Suprapubic skin (tissue), 4 donors: ENCODE measurements at regions not wholly inside any gene's neighbourhood (a gene's known extent, or its start where the extent isn't known, plus 50 kb on each side); places are given as distances from the start of the nearest gene placed in this dataset.

Source experiments
- DNase-seq, 2 donors: peaks; one replicate each; pipeline ENCODE4 v3.0.0-alpha.2; 2019; ENCODE audit warnings: low spot score in 2 of 2
- H3K27ac ChIP-seq: fragments of 200-600 bp; sonication (generic); one replicate; pipeline ENCODE4 v1.5.1; 2019
- H3K27me3 ChIP-seq: fragments of 200-600 bp; sonication (generic); one replicate; pipeline ENCODE4 v1.5.1; 2019
- H3K36me3 ChIP-seq: fragments of 200-600 bp; sonication (generic); one replicate; pipeline ENCODE4 v1.5.1; 2019
- H3K4me1 ChIP-seq: fragments of 200-600 bp; sonication (generic); one replicate; pipeline ENCODE4 v1.5.1; 2019
- H3K4me3 ChIP-seq: fragments of 200-600 bp; sonication (generic); one replicate; pipeline ENCODE4 v1.5.1; 2019; ENCODE audit warnings: mild to moderate bottlenecking
- H3K9me3 ChIP-seq: fragments of 200-600 bp; sonication (generic); one replicate; pipeline ENCODE4 v1.5.1; 2019
- CTCF ChIP-seq, 2 donors: fragments of 200-600 bp in 1 of 2; fragments of 450-650 bp in 1 of 2; sonication (generic) in 1 of 2; IDR thresholded peaks; one replicate each; pipeline ENCODE4 v1.5.1; 2016 to 2019; ENCODE audit warnings: antibody characterized with exemption in 2 of 2, mild to moderate bottlenecking in 1 of 2, moderate library complexity in 1 of 2
- EP300 ChIP-seq: sonication (generic); formaldehyde crosslinking; IDR thresholded peaks from one replicate; pipeline ENCODE4 v1.6.1; 2017; ENCODE audit warnings: antibody characterized with exemption
- POLR2A ChIP-seq, 2 donors: fragments of 450-650 bp; IDR thresholded peaks; one replicate each; pipeline ENCODE4 v1.6.1; 2017; ENCODE audit warnings: antibody characterized with exemption in 2 of 2, mild to moderate bottlenecking in 2 of 2, moderate library complexity in 2 of 2
- POLR2AphosphoS5 ChIP-seq, 3 donors: sonication (generic); formaldehyde crosslinking; IDR thresholded peaks; one replicate each; pipeline ENCODE4 v1.6.1; 2017; ENCODE audit warnings: antibody characterized with exemption in 3 of 3
- WGBS: methylation state at CpG from one replicate; pipeline ENCODE4 v1.1.5; 2018; 5-methylcytosine and 5-hydroxymethylcytosine counted together

GRCh38 chr2:156810094-156810493, 373.9 kb downstream of the GPD2 start:
- Histone ChIP-seq H3K4me1 (no peaks in the 10 kb centered on the region), H3K36me3 (no peaks in the 10 kb centered on the region), H3K9me3 (no peaks in the 10 kb centered on the region), H3K27me3 (no peaks in the 10 kb centered on the region), H3K27ac (no peak overlapping the region), H3K4me3 (no peak overlapping the region)
- TF ChIP-seq POLR2A (IDR thresholded peaks at IDR 0.05) (no peak), EP300 (no peak), CTCF (IDR thresholded peaks at IDR 0.05) (no peak), POLR2AphosphoS5 (IDR thresholded peaks at IDR 0.05) (no peak)
- no peak for DNase-seq
- 84% methylated on average over 2 of the region's 2 CpGs for WGBS

- no peaks in the 10 kb centered on the region for H3K9me3 ChIP-seq
- TF ChIP-seq POLR2A (IDR thresholded peaks at IDR 0.05) (no peak), CTCF (IDR thresholded peaks at IDR 0.05) (no peak), EP300 (no peak), POLR2AphosphoS5 (IDR thresholded peaks at IDR 0.05) (no peak)
- no peak overlapping the region for H3K4me3 ChIP-seq
- no peaks in the 10 kb centered on the region for H3K36me3 ChIP-seq
- no peaks in the 10 kb centered on the region for H3K4me1 ChIP-seq
- no peaks in the 10 kb centered on the region for H3K27me3 ChIP-seq
- 80% methylated on average over 1 of the region's 1 CpG for WGBS
- no peak overlapping the region for H3K27ac ChIP-seq
- DNase-seq: no peak
Observed at GRCh38 chr2:156812496-156812895, 376.3 kb downstream of the GPD2 start.

GRCh38 chr2:156817430-156817829, 381.3 kb downstream of the GPD2 start:
- Histone ChIP-seq H3K4me3 (no peak overlapping the region), H3K27me3 (no peaks in the 10 kb centered on the region), H3K9me3 (no peaks in the 10 kb centered on the region), H3K36me3 (no peaks in the 10 kb centered on the region), H3K4me1 (peaks cover 3% of the 10 kb centered on the region), H3K27ac (no peak overlapping the region)
- WGBS: 76% methylated on average over 1 of the region's 1 CpG
- no peak for TF ChIP-seq POLR2A (IDR thresholded peaks at IDR 0.05)
- no peak for TF ChIP-seq EP300
- TF ChIP-seq POLR2AphosphoS5 (IDR thresholded peaks at IDR 0.05): no peak
- no peak for TF ChIP-seq CTCF (IDR thresholded peaks at IDR 0.05)
- DNase-seq: no peak

- Histone ChIP-seq H3K36me3 (no peaks in the 10 kb centered on the region), H3K4me3 (no peak overlapping the region), H3K9me3 (no peaks in the 10 kb centered on the region), H3K27me3 (no peaks in the 10 kb centered on the region), H3K27ac (no peak overlapping the region), H3K4me1 (peaks cover 3% of the 10 kb centered on the region)
- WGBS: 73% methylated on average over 6 of the region's 6 CpGs
- no peak for DNase-seq
- TF ChIP-seq POLR2A (IDR thresholded peaks at IDR 0.05) (no peak), CTCF (IDR thresholded peaks at IDR 0.05) (no peak), EP300 (no peak), POLR2AphosphoS5 (IDR thresholded peaks at IDR 0.05) (no peak)
Observed at GRCh38 chr2:156818221-156818620, 382.0 kb downstream of the GPD2 start.

GRCh38 chr2:156818944-156819343, 382.8 kb downstream of the GPD2 start:
- Histone ChIP-seq H3K4me3 (no peak overlapping the region), H3K27ac (no peak overlapping the region), H3K4me1 (peaks cover 3% of the 10 kb centered on the region), H3K27me3 (no peaks in the 10 kb centered on the region), H3K36me3 (no peaks in the 10 kb centered on the region), H3K9me3 (no peaks in the 10 kb centered on the region)
- no peak for TF ChIP-seq POLR2A (IDR thresholded peaks at IDR 0.05)
- no peak for DNase-seq
- WGBS: 35% methylated on average over 3 of the region's 3 CpGs

GRCh38 chr2:156826341-156826933, 390.3 kb downstream of the GPD2 start:
- H3K9me3 ChIP-seq: peaks cover 4% of the 10 kb centered on the region
- no peaks in the 10 kb centered on the region for H3K27me3 ChIP-seq
- no peak for DNase-seq
- 64% methylated on average over 2 of the region's 2 CpGs for WGBS
- H3K4me3 ChIP-seq: no peak overlapping the region
- no peaks in the 10 kb centered on the region for H3K36me3 ChIP-seq
- TF ChIP-seq EP300 (no peak), POLR2A (IDR thresholded peaks at IDR 0.05) (no peak), POLR2AphosphoS5 (IDR thresholded peaks at IDR 0.05) (no peak), CTCF (IDR thresholded peaks at IDR 0.05) (no peak)
- H3K27ac ChIP-seq: no peak overlapping the region
- no peaks in the 10 kb centered on the region for H3K4me1 ChIP-seq
